Suppressor macrophage treated with lipopolysaccharide for 4 hours (primary cell): ENCODE measurements at regions not wholly inside any gene's neighbourhood (a gene's known extent, or its start where the extent isn't known, plus 50 kb on each side); places are given as distances from the start of the nearest gene placed in this dataset.
"Not testable (repeated sequence)": the region's sequence is repeated elsewhere in the genome, so short reads cannot be mapped to it uniquely, and the experiment has no call there.

Experiments used
- DNase-seq: peaks from one replicate; pipeline ENCODE4 v3.0.0-alpha.2; 2020

- no peak for DNase-seq
Measured at GRCh38 chrX:1906028-1906427, 291.2 kb downstream of the ASMT start.

DNA sequence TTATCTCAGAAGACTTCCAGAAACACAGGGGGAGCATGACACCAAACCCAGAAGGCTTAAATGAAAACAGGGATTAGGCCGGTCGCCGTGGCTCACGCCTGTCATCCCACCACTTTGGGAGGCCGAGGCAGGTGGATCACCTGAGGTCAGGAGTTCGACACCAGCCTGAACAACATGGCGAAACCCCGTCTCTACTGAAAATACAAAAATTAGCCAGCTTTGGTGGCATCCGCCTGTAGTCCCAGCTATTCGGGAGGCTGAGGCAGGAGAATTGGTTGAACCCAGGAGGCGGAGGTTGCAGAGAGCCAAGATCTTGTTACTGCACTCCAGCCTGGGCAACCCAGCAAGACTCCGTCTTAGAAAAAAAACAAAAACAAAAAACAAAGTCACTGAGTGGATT lies 294.1 kb downstream of the ASMT start:
- not testable (repeated sequence) for DNase-seq

DNA sequence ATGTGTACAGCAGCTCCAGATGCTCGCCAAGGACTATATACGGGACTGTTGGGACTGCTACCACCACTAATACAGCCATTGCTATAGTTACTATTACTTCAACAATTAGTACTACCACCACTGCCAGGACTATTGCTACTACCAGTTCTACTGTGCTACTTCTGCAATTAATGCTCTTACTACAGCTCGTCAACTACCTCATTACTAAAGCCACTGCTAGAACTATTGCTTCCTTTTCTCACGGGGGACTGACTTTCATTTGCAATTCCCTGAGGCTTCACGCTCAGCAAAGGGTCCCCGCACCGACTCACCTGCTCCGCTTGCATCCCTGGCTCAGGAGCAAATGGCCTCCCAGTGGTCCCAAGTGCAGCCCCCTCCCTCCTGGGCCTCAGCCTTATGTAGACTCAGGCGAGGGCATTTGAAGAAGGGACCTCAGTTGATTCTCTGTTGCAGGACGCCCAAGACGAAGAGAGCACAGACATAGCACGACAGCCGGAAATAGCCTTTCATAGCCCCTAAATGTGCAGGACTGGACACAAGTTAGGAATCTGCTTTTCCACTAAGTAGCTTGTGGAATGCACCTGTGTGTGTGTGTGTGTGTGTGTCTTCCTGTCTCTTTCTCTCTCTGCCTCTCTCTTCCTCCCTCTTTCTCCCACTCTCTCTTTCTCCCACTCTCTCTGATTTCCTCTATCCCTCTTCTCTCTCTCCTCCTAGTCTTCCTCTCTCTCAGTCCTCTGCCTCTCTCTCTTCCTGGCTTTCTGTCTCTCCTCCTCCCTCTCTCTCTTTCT lies 294.8 kb downstream of the ASMT start:
- no peak for DNase-seq

DNA sequence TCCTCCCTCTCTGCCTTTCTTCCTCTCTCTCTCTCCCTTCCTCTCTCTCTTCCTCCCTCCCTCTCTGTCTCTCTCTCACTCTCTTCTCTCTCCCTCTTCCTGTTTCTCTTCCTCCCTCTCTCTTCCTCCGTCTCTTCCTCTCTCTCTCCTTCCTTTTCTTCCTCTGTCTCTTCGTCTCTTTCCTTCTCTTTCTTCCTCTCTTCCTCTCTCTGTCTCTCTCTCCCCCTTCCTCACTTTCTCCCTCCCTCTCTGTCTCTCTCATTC lies 295.3 kb downstream of the ASMT start:
- DNase-seq: no peak

DNA sequence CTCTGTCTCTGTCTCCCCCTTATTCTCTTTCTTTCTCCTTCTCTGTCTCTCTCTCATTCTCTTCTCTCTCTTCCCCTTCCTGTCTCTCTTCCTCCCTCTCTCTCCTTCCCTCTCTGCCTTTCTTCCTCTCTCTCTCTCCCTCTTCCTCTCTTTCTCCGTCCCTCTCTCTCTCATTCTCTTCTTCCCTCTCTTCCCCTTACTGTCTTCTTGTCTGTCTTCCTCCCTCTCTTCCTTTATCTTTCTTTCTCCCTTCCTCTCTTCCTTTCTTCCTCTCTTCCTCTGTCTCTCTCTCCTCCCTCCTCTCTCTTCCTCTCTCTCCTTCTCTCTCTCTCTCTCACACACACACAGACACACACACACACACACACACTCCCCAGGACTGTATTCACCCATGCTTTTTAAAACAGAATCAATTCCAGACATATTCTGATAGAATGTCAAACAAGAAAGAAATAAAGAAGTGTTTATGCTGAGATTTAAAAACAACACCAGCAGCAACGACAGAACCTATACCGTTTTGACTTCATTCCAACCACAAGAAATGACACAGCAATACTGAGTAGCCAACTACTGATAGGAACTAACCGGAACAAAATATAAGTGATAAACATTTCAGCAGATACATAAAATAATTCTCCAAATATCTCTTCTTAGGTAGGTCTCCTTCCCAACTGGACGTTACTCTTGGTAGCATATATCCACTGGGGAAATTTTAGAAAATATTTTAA lies 296.7 kb downstream of the ASMT start:
- no peak for DNase-seq

GRCh38 chrX:1912193-1912592 lies 297.3 kb downstream of the ASMT start:
- DNase-seq: no peak

DNA sequence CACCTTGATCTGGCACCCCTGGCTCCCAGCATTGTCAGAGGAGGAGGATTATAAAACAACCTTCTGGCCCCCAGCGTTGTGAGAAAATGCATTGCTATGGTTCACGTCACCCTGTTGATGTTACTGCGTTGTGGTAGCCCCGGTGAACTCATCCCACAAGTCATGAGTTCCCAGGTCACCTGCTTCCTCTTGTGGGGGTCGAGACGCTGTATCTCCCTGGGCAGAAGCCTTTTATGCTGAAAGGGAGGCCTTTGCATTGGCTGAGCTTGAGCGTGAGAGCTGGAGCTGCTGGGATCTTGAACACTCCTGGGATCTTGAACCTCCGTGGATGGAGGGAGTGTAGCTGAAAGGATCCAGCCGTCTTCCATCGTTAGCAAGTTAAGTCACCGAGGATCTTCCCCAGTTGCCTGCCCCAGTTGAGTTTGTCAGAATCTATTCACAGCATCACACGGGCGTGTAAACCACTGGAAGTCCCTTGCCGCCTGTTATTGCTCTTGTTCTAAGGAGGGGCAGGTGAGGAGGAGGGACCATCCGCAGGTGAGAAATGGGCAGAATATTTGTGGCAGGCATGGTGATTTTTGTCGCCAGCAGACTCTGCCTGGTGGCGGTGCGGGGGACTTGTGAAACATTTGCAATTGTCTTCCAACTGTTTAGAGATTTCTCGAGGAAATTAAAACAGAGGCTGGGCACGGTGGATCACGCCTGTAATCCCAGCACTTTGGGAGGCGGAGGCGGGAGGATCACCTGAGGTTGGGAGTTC lies 299.9 kb downstream of the ASMT start:
- DNase-seq: no peak

DNA sequence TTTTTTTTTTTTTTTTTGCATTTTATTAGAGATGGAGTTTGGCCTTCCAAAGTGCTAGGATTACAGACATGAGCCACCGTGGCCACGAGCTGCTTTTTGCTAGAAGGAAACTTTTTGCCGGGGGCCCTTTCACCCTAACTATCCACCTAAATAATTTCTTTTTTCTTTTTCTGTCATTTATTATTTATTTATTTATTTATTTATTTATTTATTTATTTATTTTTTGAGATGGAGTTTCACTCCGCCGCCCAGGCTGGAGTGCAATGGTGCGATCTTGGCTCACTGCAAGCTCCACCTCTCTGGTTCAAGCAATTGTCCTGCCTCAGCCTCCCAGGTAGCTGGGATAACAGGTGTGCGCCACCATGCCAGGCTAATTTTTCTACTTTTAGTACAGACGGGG lies 303.9 kb downstream of the ASMT start:
- DNase-seq: no peak

- no peak for DNase-seq
Measured at GRCh38 chrX:1925053-1925481, 310.2 kb downstream of the ASMT start.

GRCh38 chrX:1928805-1929204 lies 313.9 kb downstream of the ASMT start:
- DNase-seq: no peak

- no peak for DNase-seq
Measured at GRCh38 chrX:1932231-1932630, 317.4 kb downstream of the ASMT start.

- DNase-seq: no peak
Measured at GRCh38 chrX:1933964-1934363, 319.1 kb downstream of the ASMT start.

- no peak for DNase-seq
Measured at GRCh38 chrX:1935805-1936204, 320.9 kb downstream of the ASMT start.

GRCh38 chrX:1938190-1938589 lies 323.3 kb downstream of the ASMT start:
- no peak for DNase-seq

DNA sequence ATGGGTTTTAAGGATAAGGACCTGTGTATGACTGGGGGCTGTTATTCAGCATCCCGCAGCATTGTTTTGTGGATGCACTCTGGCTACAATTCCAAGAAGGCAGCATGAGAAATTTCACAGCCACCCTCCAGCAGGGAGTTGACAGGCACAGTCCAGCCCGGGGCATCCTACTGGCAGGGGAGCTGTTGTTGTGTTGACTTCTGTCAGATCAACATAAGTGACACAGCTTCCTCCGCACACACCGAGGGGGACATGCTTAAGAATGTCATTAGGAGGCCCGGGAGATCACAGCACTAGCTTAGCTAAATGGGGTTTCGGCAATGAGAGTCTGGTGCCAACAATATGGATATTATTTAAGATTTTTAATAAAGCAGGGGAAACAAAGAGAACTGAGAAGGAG lies 326.5 kb downstream of the ASMT start:
- DNase-seq: no peak

GRCh38 chrX:1945879-1946278 lies 331.0 kb downstream of the ASMT start:
- no peak for DNase-seq

DNA sequence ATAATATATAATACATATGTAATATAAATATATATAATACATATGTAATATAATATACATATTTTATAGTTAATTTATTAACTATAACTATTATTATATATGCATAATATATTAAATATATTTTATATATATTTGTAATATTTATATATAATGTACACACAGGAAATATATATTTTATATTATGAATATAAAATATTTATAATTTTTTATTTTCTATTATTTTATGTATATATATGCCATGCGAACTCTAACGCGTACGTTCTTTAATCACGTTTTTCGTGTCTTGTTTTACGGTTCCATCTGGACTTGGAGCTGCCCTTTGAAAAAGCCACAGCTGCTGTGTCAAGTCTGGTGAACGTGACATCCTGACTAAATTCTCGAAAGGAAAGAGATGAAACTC lies 332.1 kb downstream of the ASMT start:
- no peak for DNase-seq
